Prostate gland (tissue), 2 donors: ENCODE measurements at regions not wholly inside any gene's neighbourhood (a gene's known extent, or its start where the extent isn't known, plus 50 kb on each side); places are given as distances from the start of the nearest gene placed in this dataset.

Source experiments
- CTCF ChIP-seq, 4 experiments: fragments of 200-600 bp in 2 of 4; fragments of 450-650 bp in 2 of 4; sonication (generic) in 2 of 4; IDR thresholded peaks; 1 replicate in 3 of 4; 2 replicates in 1 of 4; pipeline ENCODE4 v1.5.1; 2016 to 2019; ENCODE audit warnings: antibody characterized with exemption in 4 of 4, mild to moderate bottlenecking in 2 of 4, moderate library complexity in 2 of 4
- POLR2A ChIP-seq: fragments of 450-650 bp; IDR thresholded peaks from one replicate; pipeline ENCODE4 v1.6.1; 2016; ENCODE audit warnings: antibody characterized with exemption, mild to moderate bottlenecking
- POLR2AphosphoS5 ChIP-seq: sonication (generic); formaldehyde crosslinking; IDR thresholded peaks from one replicate; pipeline ENCODE4 v1.6.1; 2017; ENCODE audit warnings: antibody characterized with exemption

GRCh38 chr16:79337906-79338305 lies 262.6 kb downstream of the MAF start:
- no peak for TF ChIP-seq CTCF (IDR thresholded peaks at IDR 0.05)
- no peak for TF ChIP-seq POLR2AphosphoS5
- TF ChIP-seq POLR2A = no peak
